ENCODE measurements at regions not wholly inside any gene's neighbourhood (a gene's known extent, or its start where the extent isn't known, plus 50 kb on each side); places are given as distances from the start of the nearest gene placed in this dataset.

GRCh38 chr9:16192403-16193017 is 639.7 kb downstream of the CCDC171 start:
- no peak for DNase-seq (ENCODE audit: low spot score in 2 of 2)
- Histone ChIP-seq H3K9me3 (peaks cover 0 to 10% (median 1%) of the 10 kb centered on the region in 4 donors), H3K36me3 (no peaks in the 10 kb centered on the region), H3K4me3 (no peak overlapping the region), H3K27ac (peak overlapping the region in 2 of 4 donors; percentile 22 to 29), H3K27me3 (no peaks in the 10 kb centered on the region), H3K4me1 (peaks cover 0 to 18% (median 0%) of the 10 kb centered on the region in 4 donors)
- 31 to 33% methylated on average over 5 to 6 of the region's 6 CpGs for WGBS, 2 donors
- TF ChIP-seq CTCF (IDR thresholded peaks at IDR 0.05): no peak
- TF ChIP-seq EP300 (IDR thresholded peaks at IDR 0.05): no peak
- TF ChIP-seq POLR2A (IDR thresholded peaks at IDR 0.05): no peak

GRCh38 chr9:16193066-16193465 is 640.2 kb downstream of the CCDC171 start:
- Histone ChIP-seq H3K36me3 (no peaks in the 10 kb centered on the region), H3K27ac (peak overlapping the region in 1 of 4 donors; percentile 31)
- DNase-seq (ENCODE audit: low spot score in 2 of 2): no peak

GRCh38 chr9:16196206-16196605 is 643.4 kb downstream of the CCDC171 start:
- no peak for DNase-seq (ENCODE audit: low spot score in 2 of 2)
- whole genome bisulfite sequencing, 2 donors: 85 to 90% methylated on average over 1 of the region's 1 CpG
- Histone ChIP-seq H3K4me1 (peaks cover 0 to 18% (median 0%) of the 10 kb centered on the region in 4 donors), H3K4me3 (no peak overlapping the region), H3K9me3 (no peaks in the 10 kb centered on the region), H3K36me3 (no peaks in the 10 kb centered on the region), H3K27me3 (no peaks in the 10 kb centered on the region), H3K27ac (no peak overlapping the region)
- TF ChIP-seq POLR2A (IDR thresholded peaks at IDR 0.05) (no peak), EP300 (IDR thresholded peaks at IDR 0.05) (no peak), CTCF (IDR thresholded peaks at IDR 0.05) (no peak)

More at GRCh38 chr9:16193066-16193465, 640.2 kb downstream of the CCDC171 start:
- no peaks in the 10 kb centered on the region for H3K27me3 ChIP-seq
- peaks cover 0 to 10% (median 1%) of the 10 kb centered on the region in 4 donors for H3K9me3 ChIP-seq
- TF ChIP-seq EP300 (IDR thresholded peaks at IDR 0.05) (no peak), POLR2A (IDR thresholded peaks at IDR 0.05) (no peak)
- WGBS, 2 donors: 60 to 71% methylated on average over 3 of the region's 3 CpGs
- no peak overlapping the region for H3K4me3 ChIP-seq
- peaks cover 0 to 18% (median 0%) of the 10 kb centered on the region in 4 donors for H3K4me1 ChIP-seq

GRCh38 chr9:16197578-16198370 is 644.9 kb downstream of the CCDC171 start:
- 57 to 65% methylated on average over 20 of the region's 20 CpGs for WGBS, 2 donors
- Histone ChIP-seq H3K9me3 (no peaks in the 10 kb centered on the region), H3K4me3 (no peak overlapping the region), H3K27me3 (no peaks in the 10 kb centered on the region), H3K4me1 (peaks cover 0 to 5% (median 0%) of the 10 kb centered on the region in 4 donors), H3K36me3 (no peaks in the 10 kb centered on the region), H3K27ac (peak overlapping the region in 2 of 4 donors; percentile 13 to 20)
- no peak for DNase-seq (ENCODE audit: low spot score in 2 of 2)
- no peak for TF ChIP-seq POLR2A (IDR thresholded peaks at IDR 0.05)
- TF ChIP-seq CTCF (IDR thresholded peaks at IDR 0.05): no peak
- no peak for TF ChIP-seq EP300 (IDR thresholded peaks at IDR 0.05)

GRCh38 chr9:16198996-16199395 is 646.2 kb downstream of the CCDC171 start:
- Histone ChIP-seq H3K27me3 (no peaks in the 10 kb centered on the region), H3K4me1 (no peaks in the 10 kb centered on the region), H3K27ac (no peak overlapping the region), H3K9me3 (no peaks in the 10 kb centered on the region), H3K4me3 (no peak overlapping the region), H3K36me3 (no peaks in the 10 kb centered on the region)
- no peak for DNase-seq (ENCODE audit: low spot score in 2 of 2)
- 79 to 86% methylated on average over 6 of the region's 6 CpGs for WGBS, 2 donors
- no peak for TF ChIP-seq CTCF (IDR thresholded peaks at IDR 0.05)

Measured in tibial nerve (tissue), 4 donors.